HG02763 (cell line): ENCODE measurements at regions not wholly inside any gene's neighbourhood (a gene's known extent, or its start where the extent isn't known, plus 50 kb on each side); places are given as distances from the start of the nearest gene placed in this dataset.

Source experiments
- ATAC-seq: cut with Tn5 transposase; IDR thresholded peaks from one replicate; pipeline ENCODE4 v1.9.1; 2021; ENCODE audit warnings: mild to moderate bottlenecking, moderate library complexity; ENCODE audit not compliant: unreplicated experiment

GRCh38 chr2:121955426-121955825, 200.0 kb downstream of the TSN start:
- no peak for ATAC-seq

DNA sequence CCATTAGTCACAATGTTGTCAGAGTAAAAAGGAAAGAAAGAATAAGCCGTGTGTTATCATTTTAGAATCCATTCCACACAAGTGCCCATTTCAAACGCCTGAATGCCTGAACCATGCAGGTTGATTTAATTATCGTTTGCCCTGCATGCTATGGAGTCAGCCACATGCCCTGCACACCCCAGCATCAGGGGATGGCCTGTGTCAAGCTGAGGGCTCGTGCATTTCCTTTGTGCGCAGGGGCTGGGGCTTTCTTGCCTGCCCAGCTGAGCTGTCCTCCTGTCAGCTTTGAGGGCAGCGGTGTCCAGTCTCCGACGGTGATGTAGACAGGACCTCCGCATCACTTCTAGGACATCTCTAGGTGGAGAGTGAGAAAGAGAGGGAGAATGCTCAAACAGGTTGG, 200.4 kb downstream of the TSN start:
- no peak for ATAC-seq

DNA sequence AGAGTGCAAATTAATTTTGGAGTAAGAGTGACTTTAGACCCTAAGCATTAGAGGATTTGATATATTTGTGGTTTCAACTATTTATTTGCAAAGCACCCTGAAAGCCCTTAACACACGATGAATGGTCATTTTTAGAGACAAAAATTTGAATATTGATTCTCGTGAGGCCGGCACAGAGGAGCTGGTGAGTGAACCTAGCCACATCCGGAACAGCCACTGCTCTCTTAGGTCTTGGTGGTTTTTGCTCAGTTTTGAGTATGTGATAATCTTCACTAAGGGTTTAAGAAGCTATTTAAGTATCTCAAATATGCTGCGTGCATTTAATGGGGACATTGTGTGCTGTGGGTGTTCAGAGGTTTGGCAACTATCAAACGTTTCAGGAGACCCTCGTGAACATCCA, 204.8 kb downstream of the TSN start:
- no peak for ATAC-seq

DNA sequence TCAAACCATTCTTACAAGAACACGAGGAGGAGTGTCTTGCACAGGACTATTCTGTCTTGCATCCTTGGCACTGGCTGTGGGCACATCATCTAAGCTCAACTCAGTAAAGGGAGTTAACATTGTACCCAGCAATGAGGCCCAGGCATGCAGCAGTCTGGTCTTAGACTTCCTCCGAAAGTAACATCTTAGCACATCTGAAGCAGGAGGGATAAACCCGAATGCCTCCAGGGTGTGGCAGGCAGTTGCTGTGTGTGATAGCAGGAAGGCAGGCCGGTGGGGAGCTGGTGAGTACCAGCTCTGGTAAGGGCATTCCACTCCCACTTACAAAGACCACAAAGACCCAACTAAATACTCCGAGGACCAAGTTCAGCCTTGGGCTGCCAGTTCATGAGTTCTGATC, 206.3 kb downstream of the TSN start:
- no peak for ATAC-seq

DNA sequence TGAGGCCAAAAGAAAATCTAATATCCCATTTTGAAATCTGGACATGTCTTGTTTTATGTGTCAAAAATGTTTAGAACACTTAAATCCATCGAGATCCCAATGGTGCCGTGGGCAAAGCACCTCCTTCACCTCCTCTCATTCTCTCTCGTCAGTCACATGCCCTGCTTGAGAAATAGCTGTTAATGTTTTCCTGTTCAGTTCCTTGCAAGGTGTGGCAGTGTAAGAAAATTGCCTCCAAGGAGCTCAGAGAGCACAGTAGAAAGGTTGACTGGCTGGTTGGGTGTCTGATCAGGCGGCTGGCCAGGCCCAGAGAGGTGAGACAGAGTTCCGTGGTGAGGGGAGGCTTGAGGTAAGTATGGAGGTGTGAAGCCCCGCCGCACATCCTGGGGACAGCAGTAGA, 210.2 kb downstream of the TSN start:
- no peak for ATAC-seq

DNA sequence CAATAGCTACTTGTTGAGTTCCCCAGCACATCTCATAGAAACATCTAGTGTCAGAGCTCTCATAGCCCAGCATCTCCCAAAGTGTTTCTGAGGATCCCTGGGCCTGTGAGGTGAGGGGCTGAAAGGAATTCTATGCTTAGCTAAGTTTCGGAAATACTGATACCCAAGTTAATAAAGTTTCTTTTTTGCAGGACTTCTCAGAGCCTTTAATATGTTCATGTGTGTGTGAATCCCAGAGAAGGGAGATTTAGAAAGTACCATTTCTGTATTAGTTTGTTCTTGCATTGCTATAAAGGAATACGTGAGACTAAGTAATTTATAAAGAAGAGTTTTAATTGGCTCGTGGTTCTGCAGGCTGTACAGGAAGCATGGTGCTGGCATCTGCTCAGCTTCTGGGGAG, 211.2 kb downstream of the TSN start:
- no peak for ATAC-seq

DNA sequence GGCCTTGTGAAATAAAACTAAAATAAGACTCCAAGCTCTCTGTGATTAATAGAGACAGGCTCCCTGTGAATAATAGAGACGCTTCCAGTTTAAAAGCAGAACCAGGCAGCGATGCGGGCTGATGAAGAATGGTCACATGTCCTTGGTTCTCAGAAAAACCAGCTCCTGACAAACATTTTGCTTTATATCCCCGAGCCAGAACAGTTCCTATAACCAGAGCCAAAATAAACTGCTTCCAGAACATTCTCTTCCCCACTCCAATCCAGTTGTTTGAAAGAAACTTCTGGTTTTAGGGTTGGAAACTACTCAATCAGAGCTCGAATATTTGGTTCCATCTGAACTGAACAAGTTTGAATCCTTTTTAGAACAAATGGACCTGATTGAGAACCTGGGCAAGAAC, 213.7 kb downstream of the TSN start:
- no peak for ATAC-seq

- ATAC-seq: no peak
These were observed 214.6 kb downstream of the TSN start for GRCh38 chr2:121969766-121970639.

- ATAC-seq: no peak
These were observed 216.8 kb downstream of the TSN start for GRCh38 chr2:121972203-121972602.

DNA sequence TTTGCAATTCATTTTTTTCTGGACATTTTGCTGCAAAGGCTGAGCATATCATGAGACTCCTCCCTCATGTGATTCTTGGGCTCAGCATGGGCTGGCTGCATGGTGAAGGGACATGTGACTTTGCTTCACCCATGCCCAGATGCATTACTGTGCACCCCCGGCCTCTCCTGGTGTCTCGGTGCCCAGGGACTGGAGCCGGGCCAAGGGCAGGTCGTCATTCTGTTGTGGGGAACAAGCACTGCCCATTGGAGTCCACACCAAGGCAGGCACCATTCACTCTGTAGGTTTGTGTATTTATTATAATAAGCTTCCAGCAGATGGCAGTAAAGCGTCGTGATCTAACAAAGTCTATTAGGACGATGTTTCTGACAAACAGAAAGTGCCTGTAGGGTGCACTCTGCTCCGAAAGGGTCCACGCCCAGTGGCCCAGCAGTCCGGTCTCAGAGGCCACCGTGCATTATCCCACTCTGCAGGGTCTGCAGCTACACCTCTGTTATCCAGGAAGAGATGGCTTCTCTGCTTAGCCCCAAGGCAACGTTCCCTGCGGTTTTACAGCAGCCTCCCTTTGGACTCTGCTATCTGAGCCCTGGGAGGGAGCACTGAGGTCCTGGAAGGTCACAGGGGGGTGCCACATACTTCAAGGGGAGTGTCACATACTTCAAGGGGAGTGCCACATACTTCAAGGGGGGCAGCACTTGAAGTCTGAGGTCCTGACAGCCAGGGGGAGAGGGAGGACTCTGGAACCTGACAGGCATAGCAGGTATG, 219.6 kb downstream of the TSN start:
- ATAC-seq: peak; percentile 90

DNA sequence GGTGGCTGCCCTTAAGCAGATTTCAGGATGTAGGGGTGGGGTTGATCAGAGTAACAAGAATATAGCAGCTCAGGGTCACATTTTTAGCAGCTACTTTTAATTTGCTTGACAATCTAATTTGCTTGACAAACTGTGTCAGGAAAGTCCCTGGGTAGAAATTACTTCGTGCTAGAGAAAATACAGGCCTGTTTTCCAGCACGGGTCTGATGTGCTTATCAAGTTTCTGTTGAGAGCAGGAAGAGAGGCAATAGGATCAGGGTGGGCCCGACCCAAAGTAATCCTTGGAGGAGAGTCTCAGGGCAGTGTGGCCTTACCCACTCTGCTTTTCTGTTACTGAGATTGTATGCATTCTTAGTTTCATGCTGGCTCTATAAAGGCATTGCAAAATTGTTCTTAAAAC, 221.5 kb downstream of the TSN start:
- ATAC-seq: no peak

DNA sequence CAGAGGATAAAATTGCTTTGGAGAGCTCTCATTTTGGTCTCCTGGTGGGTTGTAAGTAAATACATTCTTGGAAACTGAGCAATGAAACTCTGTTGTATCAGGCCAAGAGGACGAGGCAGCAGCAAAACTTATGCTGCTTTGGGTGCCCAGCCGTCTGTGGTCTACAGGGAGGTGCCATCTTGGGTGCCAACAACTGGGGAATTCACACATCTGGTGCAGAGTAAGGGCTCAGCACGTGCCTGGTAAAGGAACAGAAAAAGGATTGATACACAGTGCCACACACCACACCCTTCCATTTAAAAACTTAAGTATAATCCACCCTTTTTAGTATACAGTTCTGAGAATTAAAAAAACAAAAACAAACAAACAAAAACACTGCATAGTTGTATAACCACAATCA, 221.9 kb downstream of the TSN start:
- ATAC-seq: no peak

DNA sequence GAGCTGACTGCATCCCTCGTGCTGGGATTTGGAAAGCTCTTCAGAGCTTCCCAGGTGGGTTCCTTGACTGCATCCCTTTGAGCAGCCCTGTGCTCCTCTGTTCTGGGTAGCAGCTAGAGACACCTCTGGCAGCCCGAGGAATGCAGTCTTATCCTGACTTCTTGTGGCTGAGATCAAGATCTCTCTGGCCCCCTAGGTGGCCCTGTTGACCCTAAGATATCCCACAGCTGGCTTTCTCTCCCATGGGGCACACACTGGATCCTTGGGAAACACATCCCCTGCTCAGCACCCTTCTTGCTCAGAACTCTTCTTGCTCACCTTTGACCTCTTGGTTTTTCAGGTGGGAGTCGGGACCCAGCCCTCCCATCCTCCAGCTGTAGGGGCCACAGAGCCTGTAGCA, 237.2 kb downstream of the TSN start:
- ATAC-seq: no peak

DNA sequence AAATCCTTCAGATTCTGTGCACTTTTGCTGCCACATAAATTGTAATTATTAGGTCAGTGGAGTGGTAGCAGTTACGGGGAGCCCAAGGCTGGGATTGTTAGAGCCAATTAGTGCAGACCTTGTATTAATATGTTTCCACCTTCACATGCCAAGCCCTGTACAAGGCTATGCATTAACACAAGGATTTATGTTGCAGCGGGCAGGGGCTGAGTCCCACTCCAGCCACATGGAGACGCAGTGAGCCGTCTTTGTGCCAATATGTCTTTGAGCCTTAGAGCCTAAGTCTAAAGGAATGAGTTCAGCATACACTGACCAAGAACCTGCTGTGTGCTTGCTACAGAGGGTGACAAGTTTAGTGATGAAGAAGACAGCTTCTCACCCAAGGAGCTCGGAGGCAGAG, 238.2 kb downstream of the TSN start:
- no peak for ATAC-seq

- no peak for ATAC-seq
These were observed 239.1 kb downstream of the TSN start for GRCh38 chr2:121994238-121995206.

- ATAC-seq: no peak
These were observed 243.3 kb downstream of the TSN start for GRCh38 chr2:121998751-121999150.

GRCh38 chr2:121999264-121999663, 243.8 kb downstream of the TSN start:
- ATAC-seq: no peak

DNA sequence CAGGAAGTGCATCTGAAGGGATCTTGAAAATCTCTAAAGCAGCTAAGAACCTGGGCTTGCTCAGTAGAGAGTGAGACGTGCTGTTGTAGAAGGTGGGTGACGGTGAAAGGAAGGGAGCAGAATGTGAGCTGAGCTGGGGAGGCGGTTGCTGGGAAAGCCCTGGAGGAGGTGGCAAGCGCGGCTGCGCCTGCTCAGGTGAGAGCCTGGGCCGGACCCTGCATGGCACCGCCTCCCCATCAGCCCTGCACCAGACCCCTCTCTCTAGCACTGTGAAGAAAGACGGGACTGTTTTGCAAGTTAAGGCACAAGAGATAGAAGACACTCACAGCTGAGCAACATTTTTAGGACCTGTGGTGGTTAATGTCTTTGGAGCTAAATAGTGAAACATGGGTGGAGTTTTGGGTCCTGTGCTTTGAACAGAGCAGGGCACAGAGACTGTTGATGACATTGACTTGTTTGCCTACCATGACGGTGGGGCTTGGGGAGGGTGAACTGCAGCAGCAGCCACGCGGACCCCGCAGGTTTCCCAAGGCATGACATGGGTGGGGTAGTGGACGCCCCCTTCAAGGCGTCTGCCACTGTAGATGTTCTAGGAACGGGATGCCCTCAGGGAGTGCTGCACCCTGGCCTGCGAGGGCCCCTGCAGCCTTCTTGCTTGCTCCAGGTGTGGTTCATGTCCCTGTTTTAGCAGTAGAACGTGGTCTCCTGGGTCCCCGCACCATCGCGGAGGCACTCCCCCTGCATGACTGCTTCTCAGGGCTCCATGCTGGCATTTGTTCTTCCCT, 245.3 kb downstream of the TSN start:
- ATAC-seq: no peak

- no peak for ATAC-seq
These were observed 246.0 kb downstream of the TSN start for GRCh38 chr2:122001441-122001874.

DNA sequence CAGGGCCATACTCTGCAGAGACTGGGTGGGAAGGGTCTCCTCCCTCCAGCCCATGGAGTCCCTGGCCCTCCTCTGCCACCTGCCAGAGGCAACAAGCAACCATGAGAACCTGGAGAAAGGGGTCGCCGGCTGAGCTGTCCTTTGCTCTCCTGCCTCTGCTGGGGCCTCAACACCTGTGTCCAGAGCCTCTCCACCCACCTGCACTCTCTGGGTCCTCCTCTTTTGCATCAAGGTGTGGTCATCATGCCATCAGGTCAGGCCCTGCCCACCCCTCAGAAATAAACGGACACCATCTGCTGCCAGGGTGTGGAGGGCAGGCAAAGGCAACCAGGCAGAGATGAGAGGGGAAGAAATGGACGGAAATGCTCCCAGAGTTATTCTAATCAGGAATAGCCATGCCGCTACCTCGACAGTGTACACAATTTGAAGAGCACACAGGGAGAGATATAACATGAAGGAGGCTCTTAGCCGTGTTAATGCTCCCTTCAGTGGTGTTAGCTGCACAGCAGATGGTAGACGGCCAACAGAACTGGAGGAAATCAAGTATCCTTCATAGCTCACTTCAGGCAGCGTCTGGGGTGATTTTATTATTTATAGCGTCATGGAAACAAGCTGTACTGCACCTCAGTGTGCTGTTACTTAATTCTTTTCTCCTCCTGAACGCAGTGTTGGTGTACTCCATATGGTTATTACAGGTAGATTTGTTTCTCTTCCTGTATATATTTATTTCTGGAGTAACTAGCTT, 247.9 kb downstream of the TSN start:
- ATAC-seq: no peak
